B cell (primary cell): ENCODE measurements at regions not wholly inside any gene's neighbourhood (a gene's known extent, or its start where the extent isn't known, plus 50 kb on each side); places are given as distances from the start of the nearest gene placed in this dataset.

Experiments
- ATAC-seq: fragments of 200-7000 bp; cut with Tn5 transposase; one replicate; pipeline ENCODE4 v1.10.0; 2021; ENCODE audit warnings: low read depth, mild to moderate bottlenecking, moderate number of reproducible peaks, moderate library complexity
- CTCF ChIA-PET: fragments of 350-600 bp; sonication (Branson Sonifier 250); formaldehyde crosslinking; loops from one replicate; lab custom pipeline; 2021; ENCODE audit warnings: antibody characterized with exemption, inconsistent platforms; lab: Charles Lee
- POLR2A ChIA-PET: fragments of 350-600 bp; sonication (Branson Sonifier 250); formaldehyde crosslinking; loops from one replicate; lab custom pipeline; 2021; ENCODE audit warnings: antibody characterized with exemption; lab: Charles Lee
- DNase-seq: peaks from one replicate; pipeline ENCODE4 v3.0.0; 2013
- H2AFZ ChIP-seq: 2 replicates; pipeline ENCODE4 v1.6.1; 2012; ENCODE audit warnings: mild to moderate bottlenecking, low read depth, low read length; ENCODE audit not compliant: insufficient read depth, poor library complexity, severe bottlenecking
- H3K27ac ChIP-seq, 2 donors: 1 replicate in 1 of 2; 2 replicates in 1 of 2; pipeline ENCODE4 v1.5.1; 2012 to 2013; ENCODE audit warnings: low read length in 2 of 2, mild to moderate bottlenecking in 2 of 2, moderate library complexity in 1 of 2
- H3K27me3 ChIP-seq, 4 experiments: fragments of 200-600 bp in 1 of 4; sonication (generic) in 1 of 4; replicated peaks in 1 of 4; 1 replicate in 2 of 4; 2 replicates in 2 of 4; pipeline versions ENCODE4 v1.6.1 to v1.7.0; 2013 to 2016; ENCODE audit warnings: low read length in 3 of 4, mild to moderate bottlenecking in 2 of 4, mixed read lengths in 1 of 4, moderate library complexity in 1 of 4; ENCODE audit not compliant: insufficient read depth in 4 of 4, control insufficient read depth in 3 of 4; ENCODE audit errors: control extremely low read depth in 1 of 4
- H3K36me3 ChIP-seq, 2 experiments: replicated peaks in 1 of 2; 1 replicate in 1 of 2; 2 replicates in 1 of 2; pipeline versions ENCODE4 v1.6.1 to v1.7.1; 2013; ENCODE audit warnings: low read length in 1 of 2; ENCODE audit not compliant: insufficient read depth in 2 of 2, control insufficient read depth in 1 of 2; ENCODE audit errors: control extremely low read depth in 1 of 2, extremely low read depth in 1 of 2
- H3K4me1 ChIP-seq, 2 donors: fragments of 200-600 bp in 1 of 2; sonication (generic) in 1 of 2; 1 replicate in 1 of 2; 2 replicates in 1 of 2; pipeline versions ENCODE4 v1.5.1 to v1.6.1; 2013 to 2017; ENCODE audit warnings: low read length in 2 of 2; ENCODE audit not compliant: control insufficient read depth in 2 of 2, insufficient read depth in 2 of 2
- H3K4me2 ChIP-seq: replicated peaks from 2 replicates; pipeline ENCODE3; 2012; ENCODE audit warnings: mild to moderate bottlenecking, low read depth, low read length; ENCODE audit not compliant: poor library complexity, severe bottlenecking
- H3K4me3 ChIP-seq, 5 experiments: fragments of 200-600 bp in 1 of 5; sonication (generic) in 1 of 5; 1 replicate in 3 of 5; 2 replicates in 2 of 5; pipeline versions ENCODE4 v1.5.1 to v1.7.0; 2011 to 2016; ENCODE audit warnings: low read length in 4 of 5, mild to moderate bottlenecking in 4 of 5, low read depth in 2 of 5, control low read depth in 1 of 5, moderate library complexity in 1 of 5; ENCODE audit not compliant: insufficient read depth in 1 of 5; ENCODE audit errors: control extremely low read depth in 1 of 5, extremely low read depth in 1 of 5
- H3K79me2 ChIP-seq: fragments of 200-600 bp; sonication (generic); one replicate; pipeline ENCODE4 v1.6.0; 2016; ENCODE audit warnings: low read length; ENCODE audit not compliant: control insufficient read depth, insufficient read depth
- H3K9ac ChIP-seq: fragments of 200-600 bp; sonication (generic); 2 replicates; pipeline ENCODE4 v1.6.1; 2017; ENCODE audit warnings: mild to moderate bottlenecking, low read length, moderate library complexity
- H3K9me3 ChIP-seq, 3 donors: one replicate each; pipeline versions ENCODE4 v1.6.1 to v1.7.1; 2013; ENCODE audit warnings: low read length in 2 of 3; ENCODE audit not compliant: control insufficient read depth in 2 of 3, insufficient read depth in 1 of 3; ENCODE audit errors: control extremely low read depth in 1 of 3
- H4K20me1 ChIP-seq: 2 replicates; pipeline ENCODE4 v1.6.0; 2012; ENCODE audit warnings: mild to moderate bottlenecking, low read length; ENCODE audit not compliant: insufficient read depth, control insufficient read depth, poor library complexity, severe bottlenecking
- H3K27ac Mint-ChIP-seq: one replicate; pipeline ENCODE4 v1.8.0; 2021; ENCODE audit warnings: mixed read lengths
- H3K27me3 Mint-ChIP-seq: one replicate; pipeline ENCODE4 v1.8.0; 2021; ENCODE audit warnings: mixed read lengths
- H3K4me1 Mint-ChIP-seq: one replicate; pipeline ENCODE4 v1.8.0; 2021; ENCODE audit warnings: mixed read lengths
- H3K4me3 Mint-ChIP-seq: one replicate; pipeline ENCODE4 v1.8.0; 2021; ENCODE audit warnings: mixed read lengths
- H3K9me3 Mint-ChIP-seq: one replicate; pipeline ENCODE4 v1.8.0; 2022; ENCODE audit warnings: mixed read lengths; ENCODE audit not compliant: insufficient read depth
- EZH2 ChIP-seq: IDR thresholded peaks from 2 replicates; pipeline ENCODE4 v1.6.1; 2012; ENCODE audit warnings: borderline replicate concordance, low read depth, mild to moderate bottlenecking, moderate library complexity, low read length; ENCODE audit not compliant: insufficient read depth, poor library complexity, severe bottlenecking
- WGBS: methylation state at CpG from one replicate; pipeline ENCODE4 v1.1.5; 2013; ENCODE audit warnings: missing lambda C conversion rate; ENCODE audit not compliant: insufficient coverage; 5-methylcytosine and 5-hydroxymethylcytosine counted together
- intact Hi-C: fragments of 100-400 bp; cut with micrococcal nuclease; formaldehyde crosslinking; loops from one replicate; pipeline ENCODE4 v1.10.0; 2022
- TF ChIP-seq, protein P1 (sequence below): fragments of 200-600 bp; IDR thresholded peaks from one replicate; pipeline ENCODE4 v1.8.0; 2022; ENCODE audit warnings: antibody characterized with exemption, mild to moderate bottlenecking

DNA sequence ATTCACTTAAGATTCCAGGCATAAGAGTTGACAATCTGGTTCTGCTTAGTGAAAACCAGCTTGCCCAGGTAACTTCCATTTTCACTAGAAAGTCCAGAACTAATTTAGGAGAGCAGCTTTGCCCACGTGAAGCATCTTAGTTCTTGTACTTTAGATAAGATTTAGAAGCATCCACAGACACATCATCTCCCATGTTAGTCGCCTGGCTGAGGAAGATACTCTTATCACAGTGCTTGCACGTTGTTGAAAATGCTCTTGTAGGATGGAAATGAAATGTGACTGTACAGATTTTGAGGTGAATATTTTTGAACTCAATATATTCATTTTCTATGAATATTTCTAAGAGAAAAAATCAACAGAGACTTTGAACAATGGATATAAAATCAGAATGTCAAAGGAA, 159.7 kb downstream of the SOCS6 start:
- POLR2A ChIA-PET, result no interaction called here
- DNase-seq (no peak), ATAC-seq (no peak)
- Mint-ChIP-seq H3K4me1 (no peaks in the 10 kb centered on the region), H3K27me3 (peaks cover 3% of the 10 kb centered on the region), H3K9me3 (peaks cover 6% of the 10 kb centered on the region), H3K27ac (no peak overlapping the region), H3K4me3 (no peak overlapping the region)
- no peaks in the 10 kb centered on the region for H3K36me3 ChIP-seq
- intact Hi-C loops, result no loop called here
- no peak overlapping the region for H3K27ac ChIP-seq
- no CpG with 5 or more reads among the region's 3 CpGs for WGBS
- no peaks in the 10 kb centered on the region for H4K20me1 ChIP-seq
- H3K4me1 ChIP-seq, result no peaks in the 10 kb centered on the region
- H3K4me3 ChIP-seq, result no peak overlapping the region
- peaks cover 0 to 3% (median under 1%) of the 10 kb centered on the region in 3 donors for H3K9me3 ChIP-seq
- no peak overlapping the region for H2AFZ ChIP-seq
- H3K4me2 ChIP-seq, result no peak overlapping the region
- no peaks in the 10 kb centered on the region for H3K79me2 ChIP-seq
- CTCF ChIA-PET, result no interaction called here
- TF ChIP-seq, protein P1, sequence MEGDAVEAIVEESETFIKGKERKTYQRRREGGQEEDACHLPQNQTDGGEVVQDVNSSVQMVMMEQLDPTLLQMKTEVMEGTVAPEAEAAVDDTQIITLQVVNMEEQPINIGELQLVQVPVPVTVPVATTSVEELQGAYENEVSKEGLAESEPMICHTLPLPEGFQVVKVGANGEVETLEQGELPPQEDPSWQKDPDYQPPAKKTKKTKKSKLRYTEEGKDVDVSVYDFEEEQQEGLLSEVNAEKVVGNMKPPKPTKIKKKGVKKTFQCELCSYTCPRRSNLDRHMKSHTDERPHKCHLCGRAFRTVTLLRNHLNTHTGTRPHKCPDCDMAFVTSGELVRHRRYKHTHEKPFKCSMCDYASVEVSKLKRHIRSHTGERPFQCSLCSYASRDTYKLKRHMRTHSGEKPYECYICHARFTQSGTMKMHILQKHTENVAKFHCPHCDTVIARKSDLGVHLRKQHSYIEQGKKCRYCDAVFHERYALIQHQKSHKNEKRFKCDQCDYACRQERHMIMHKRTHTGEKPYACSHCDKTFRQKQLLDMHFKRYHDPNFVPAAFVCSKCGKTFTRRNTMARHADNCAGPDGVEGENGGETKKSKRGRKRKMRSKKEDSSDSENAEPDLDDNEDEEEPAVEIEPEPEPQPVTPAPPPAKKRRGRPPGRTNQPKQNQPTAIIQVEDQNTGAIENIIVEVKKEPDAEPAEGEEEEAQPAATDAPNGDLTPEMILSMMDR, result no peak
- no peak for TF ChIP-seq EZH2
- no peak overlapping the region for H3K9ac ChIP-seq
- H3K27me3 ChIP-seq, result no peaks in the 10 kb centered on the region

DNA sequence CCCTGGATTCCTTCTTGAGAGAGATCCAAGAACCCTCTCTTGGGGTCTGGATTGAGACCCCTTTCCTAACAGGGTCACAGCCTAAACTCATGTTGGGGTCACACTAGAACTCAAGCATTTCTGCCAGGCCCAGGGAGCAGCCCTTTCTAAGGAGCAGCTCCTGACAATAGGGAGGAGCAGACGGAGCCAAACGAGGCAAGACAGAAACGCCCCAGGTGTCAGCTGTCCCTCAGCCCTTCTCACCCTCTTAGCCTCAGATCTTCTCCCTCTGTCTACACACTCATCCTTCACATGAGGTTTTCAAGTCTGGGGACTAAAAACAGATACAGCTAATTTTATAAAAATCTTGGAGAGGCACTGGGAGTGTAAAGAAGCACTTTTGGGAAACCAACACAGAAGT, 157.2 kb downstream of the SOCS6 start:
- DNase-seq (no peak), ATAC-seq (no peak)
- no peaks in the 10 kb centered on the region for H3K4me1 ChIP-seq
- no peaks in the 10 kb centered on the region for H3K4me1 Mint-ChIP-seq
- H3K4me2 ChIP-seq, result no peak overlapping the region
- POLR2A ChIA-PET, result no interaction called here
- no peaks in the 10 kb centered on the region for H3K79me2 ChIP-seq
- no peak overlapping the region for H3K4me3 ChIP-seq
- peaks cover 0 to under 1% (median 0%) of the 10 kb centered on the region in 4 experiments for H3K27me3 ChIP-seq
- peaks cover 3% of the 10 kb centered on the region for H3K27me3 Mint-ChIP-seq
- intact Hi-C loops, result no loop called here
- H3K9me3 ChIP-seq, result peaks cover 3 to 10% (median 5%) of the 10 kb centered on the region in 3 donors
- 70% methylated on average over 3 of the region's 3 CpGs for WGBS
- peaks cover 14% of the 10 kb centered on the region for H3K9me3 Mint-ChIP-seq
- no peak overlapping the region for H3K4me3 Mint-ChIP-seq
- H2AFZ ChIP-seq, result no peak overlapping the region
- H3K9ac ChIP-seq, result no peak overlapping the region
- H3K27ac Mint-ChIP-seq, result no peak overlapping the region
- H4K20me1 ChIP-seq, result no peaks in the 10 kb centered on the region
- TF ChIP-seq EZH2, result no peak
- TF ChIP-seq, protein P1, result no peak
- CTCF ChIA-PET, result interaction anchor here (1.4 kb wide), 1 partner anchor 9 kb away, joined by 5 read pairs; no protein-coding TSS in a partner anchor
- H3K36me3 ChIP-seq, result no peaks in the 10 kb centered on the region
- H3K27ac ChIP-seq, result no peak overlapping the region
